ENCODE measurements at regions not wholly inside any gene's neighbourhood (a gene's known extent, or its start where the extent isn't known, plus 50 kb on each side); places are given as distances from the start of the nearest gene placed in this dataset.

- CTCF ChIA-PET = interaction anchor here (0.8 to 2.1 kb wide), 3 partner anchors 73 to 253 kb away, joined by 3 to 4 read pairs (median 4); no protein-coding TSS in a partner anchor
- DNase-seq (ENCODE audit: low spot score) (no peak), ATAC-seq (peak; percentile 95)
- Mint-ChIP-seq H3K4me1 (peaks cover 34% of the 10 kb centered on the region), H3K27me3 (ENCODE audit: low read depth) (no peaks in the 10 kb centered on the region), H3K9me3 (peaks cover under 1% of the 10 kb centered on the region; the same call in 1 of the 2 replicates), H3K4me3 (peak overlapping the region; percentile 6; the same call in 1 of the 2 replicates), H3K27ac (peak overlapping the region; percentile 92), H3K36me3 (peaks cover under 1% of the 10 kb centered on the region)
- POLR2A ChIA-PET = interaction anchor here (0.6 kb wide), 1 partner anchor 11 kb away, joined by 3 read pairs; no protein-coding TSS in a partner anchor
- TF ChIP-seq TEAD1 (CRISPR knock-in tag; IDR thresholded peaks at IDR 0.05) (peak; percentile 34; the same call in 1 of the 2 replicates), ZNF219 (CRISPR knock-in tag; IDR thresholded peaks at IDR 0.05; ENCODE audit: borderline replicate concordance) (no peak), TEAD4 (CRISPR knock-in tag; IDR thresholded peaks at IDR 0.05) (0 out of 2 replicates have a peak, but pooled peaks have one; percentile 74), ZNF396 (CRISPR knock-in tag; IDR thresholded peaks at IDR 0.05; ENCODE audit: borderline replicate concordance) (no peak), ERG (CRISPR knock-in tag; IDR thresholded peaks at IDR 0.05) (no peak), KAT7 (CRISPR knock-in tag; IDR thresholded peaks at IDR 0.05; ENCODE audit: borderline replicate concordance) (no peak)
These were observed 152.4 kb upstream of the SPIN4 start for GRCh38 chrX:63503541-63503940.

GRCh38 chrX:63488546-63489373 lies 137.6 kb upstream of the SPIN4 start:
- H3K27ac Mint-ChIP-seq = no peak overlapping the region
- DNase-seq (ENCODE audit: low spot score) (no peak), ATAC-seq (no peak)
- peaks cover 7% of the 10 kb centered on the region; the same call in 1 of the 2 replicates for H3K4me1 Mint-ChIP-seq
- no peak overlapping the region for H3K4me3 Mint-ChIP-seq
- CTCF ChIA-PET = no interaction called here
- H3K9me3 Mint-ChIP-seq = peaks cover 12% of the 10 kb centered on the region
- peaks cover 5% of the 10 kb centered on the region; the same call in 1 of the 2 replicates for H3K27me3 Mint-ChIP-seq (ENCODE audit: low read depth)
- H3K36me3 Mint-ChIP-seq = peaks cover 14% of the 10 kb centered on the region
- TF ChIP-seq IRF1 (CRISPR knock-in tag; IDR thresholded peaks at IDR 0.05) = no peak
- no peak for TF ChIP-seq TEAD4 (CRISPR knock-in tag; IDR thresholded peaks at IDR 0.05)
- no peak for TF ChIP-seq ZNF532 (CRISPR knock-in tag; IDR thresholded peaks at IDR 0.05; ENCODE audit: borderline replicate concordance)
- no peak for TF ChIP-seq E2F5 (CRISPR knock-in tag; IDR thresholded peaks at IDR 0.05)
- TF ChIP-seq KAT7 (CRISPR knock-in tag; IDR thresholded peaks at IDR 0.05; ENCODE audit: borderline replicate concordance) = no peak
- no peak for TF ChIP-seq GTF2I (CRISPR knock-in tag; conservative IDR thresholded peaks at IDR 0.05)
- TF ChIP-seq ATF3 (CRISPR knock-in tag; conservative IDR thresholded peaks at IDR 0.05) = no peak
- no peak for TF ChIP-seq PRRX2 (CRISPR knock-in tag; IDR thresholded peaks at IDR 0.05)
- TF ChIP-seq CTCF (IDR thresholded peaks at IDR 0.05) = no peak
- TF ChIP-seq NFE2L1 (CRISPR knock-in tag; IDR thresholded peaks at IDR 0.05) = no peak
- TF ChIP-seq JUN (CRISPR knock-in tag; IDR thresholded peaks at IDR 0.05) = no peak
- no peak for TF ChIP-seq IRF2 (CRISPR knock-in tag; IDR thresholded peaks at IDR 0.05; ENCODE audit: borderline replicate concordance, low read depth)
- TF ChIP-seq RELA (CRISPR knock-in tag; IDR thresholded peaks at IDR 0.05; ENCODE audit: borderline replicate concordance) = no peak
- no peak for TF ChIP-seq CREM (CRISPR knock-in tag; IDR thresholded peaks at IDR 0.05)
- no peak for TF ChIP-seq MYBL2 (CRISPR knock-in tag; IDR thresholded peaks at IDR 0.05)
- no peak for TF ChIP-seq SP1 (CRISPR knock-in tag; conservative IDR thresholded peaks at IDR 0.05)
- no peak for TF ChIP-seq HMGXB4 (CRISPR knock-in tag; IDR thresholded peaks at IDR 0.05)
- POLR2A ChIA-PET = no interaction called here

Data from WTC11 (cell line).